GM19035 (cell line): ENCODE measurements at regions not wholly inside any gene's neighbourhood (a gene's known extent, or its start where the extent isn't known, plus 50 kb on each side); places are given as distances from the start of the nearest gene placed in this dataset.

ENCODE experiments used
- ATAC-seq: cut with Tn5 transposase; IDR thresholded peaks from one replicate; pipeline ENCODE4 v1.9.1; 2021; ENCODE audit not compliant: unreplicated experiment

DNA sequence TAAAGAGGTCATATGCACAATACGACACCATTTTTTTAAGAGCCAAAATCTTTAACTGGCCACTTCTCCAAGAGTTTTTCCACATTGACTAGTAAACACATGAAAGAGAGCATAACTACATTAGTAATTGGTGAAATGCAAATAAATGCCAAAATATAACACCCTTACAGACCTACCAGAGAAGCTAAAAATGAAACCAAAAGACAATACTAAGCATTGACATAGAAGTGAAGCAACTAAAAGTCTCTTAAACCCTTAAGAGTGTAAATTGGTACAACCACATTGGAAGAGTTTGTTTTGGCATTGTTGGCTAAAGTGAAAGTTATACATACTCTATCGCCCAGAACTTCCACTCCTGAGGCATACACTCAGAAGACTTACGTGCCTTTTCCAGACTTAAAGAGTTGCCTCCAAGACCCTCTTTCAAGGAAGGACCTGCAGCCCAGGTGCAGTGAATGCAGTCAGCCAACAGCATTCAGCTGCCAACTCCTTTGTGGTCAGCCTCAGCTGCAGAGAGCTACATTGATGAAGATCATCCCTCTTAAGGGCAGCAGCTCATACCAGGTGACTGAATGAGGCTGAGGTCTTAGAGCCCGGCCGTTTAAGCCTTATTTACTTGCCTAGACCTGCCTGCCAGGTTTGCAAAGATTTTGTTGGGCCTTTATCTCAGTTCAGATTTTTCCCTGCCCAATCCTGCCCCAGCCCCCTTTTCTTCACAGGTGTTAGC lies 839.1 kb upstream of the ADGRL2 start:
- no peak for ATAC-seq

DNA sequence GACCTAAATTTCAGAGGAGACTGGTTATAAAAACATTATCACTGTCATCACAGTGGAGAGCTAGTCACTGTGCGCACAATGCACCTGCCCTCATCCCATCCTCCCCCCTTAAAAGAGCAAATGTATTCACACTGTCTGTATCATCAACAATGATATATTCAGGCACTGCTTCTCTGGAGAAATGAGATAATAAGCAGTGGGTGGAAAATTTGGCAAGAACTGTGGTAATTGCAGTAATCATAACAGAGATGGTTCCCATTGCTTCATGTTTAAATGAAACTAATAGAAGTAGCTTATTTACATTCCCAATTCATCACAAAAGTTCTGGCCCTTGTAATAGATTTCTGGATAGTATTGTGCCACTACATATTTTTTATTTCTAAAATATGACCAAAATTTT lies 867.4 kb upstream of the ADGRL2 start:
- no peak for ATAC-seq

DNA sequence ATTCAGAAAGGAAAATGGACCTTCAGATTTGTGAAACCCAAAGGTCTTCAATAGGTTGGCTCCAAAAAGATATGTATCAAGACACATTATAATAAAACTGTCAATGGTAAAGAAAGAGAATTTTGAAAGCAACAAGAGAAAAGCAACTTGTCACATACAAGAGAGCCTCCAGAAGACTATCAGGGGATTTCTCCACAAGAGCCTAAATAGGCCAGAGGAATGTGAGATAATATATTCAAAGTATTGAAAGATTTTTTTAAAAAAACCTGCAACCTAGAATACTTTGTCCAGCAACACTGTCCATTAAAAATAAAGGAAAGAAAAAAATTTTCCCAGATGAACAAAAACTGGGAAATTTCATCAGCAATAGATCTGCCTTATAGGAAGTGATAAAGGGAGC lies 869.6 kb upstream of the ADGRL2 start:
- no peak for ATAC-seq

DNA sequence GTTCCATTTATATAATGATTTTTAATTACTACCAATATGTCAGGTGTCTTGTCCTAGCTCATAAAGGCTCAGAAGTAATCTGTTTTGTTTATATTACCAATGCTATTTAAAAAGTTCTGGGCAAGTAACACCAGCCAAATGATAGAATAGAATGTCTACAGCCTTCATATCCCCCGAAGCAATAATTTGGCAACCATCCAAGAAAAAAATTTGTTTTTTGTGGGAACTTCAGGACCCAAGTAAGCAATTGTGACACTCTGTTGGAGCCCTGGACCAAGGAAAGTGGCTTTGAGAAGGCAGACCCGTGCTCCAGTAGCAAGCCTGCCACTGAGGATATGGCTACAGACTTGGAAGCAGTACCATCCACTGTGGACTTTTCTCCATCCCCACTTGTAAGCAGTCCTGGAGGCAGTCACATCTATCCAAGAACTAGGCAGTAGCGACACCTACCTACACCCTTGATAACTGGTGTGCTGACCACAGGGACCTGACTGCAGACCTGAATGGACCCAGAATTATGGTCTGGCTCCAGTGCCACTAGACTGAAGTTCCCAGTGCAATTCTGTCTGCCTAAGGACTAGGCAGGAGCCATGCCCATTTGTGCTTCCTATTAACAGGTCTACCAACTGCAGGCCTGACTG lies 870.7 kb upstream of the ADGRL2 start:
- no peak for ATAC-seq

DNA sequence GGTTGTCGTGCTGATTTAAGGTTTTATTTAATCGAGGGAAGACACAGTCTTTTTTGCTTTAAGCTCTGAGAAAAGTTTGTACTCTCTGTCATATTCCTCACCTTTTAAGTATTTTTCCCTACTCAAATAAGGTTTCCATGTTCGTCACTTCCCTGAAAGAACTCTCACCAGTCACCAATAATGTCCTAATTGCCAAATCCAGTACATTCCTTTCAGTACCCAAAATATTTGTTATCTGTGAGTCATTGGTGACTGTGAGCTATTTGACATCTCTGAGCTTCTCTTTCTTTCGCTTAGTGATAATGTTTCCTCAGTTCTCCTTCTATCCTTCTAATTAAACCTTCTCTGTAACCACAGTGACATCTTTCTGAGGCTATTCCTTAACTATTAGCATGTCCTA lies 874.2 kb upstream of the ADGRL2 start:
- ATAC-seq: no peak

DNA sequence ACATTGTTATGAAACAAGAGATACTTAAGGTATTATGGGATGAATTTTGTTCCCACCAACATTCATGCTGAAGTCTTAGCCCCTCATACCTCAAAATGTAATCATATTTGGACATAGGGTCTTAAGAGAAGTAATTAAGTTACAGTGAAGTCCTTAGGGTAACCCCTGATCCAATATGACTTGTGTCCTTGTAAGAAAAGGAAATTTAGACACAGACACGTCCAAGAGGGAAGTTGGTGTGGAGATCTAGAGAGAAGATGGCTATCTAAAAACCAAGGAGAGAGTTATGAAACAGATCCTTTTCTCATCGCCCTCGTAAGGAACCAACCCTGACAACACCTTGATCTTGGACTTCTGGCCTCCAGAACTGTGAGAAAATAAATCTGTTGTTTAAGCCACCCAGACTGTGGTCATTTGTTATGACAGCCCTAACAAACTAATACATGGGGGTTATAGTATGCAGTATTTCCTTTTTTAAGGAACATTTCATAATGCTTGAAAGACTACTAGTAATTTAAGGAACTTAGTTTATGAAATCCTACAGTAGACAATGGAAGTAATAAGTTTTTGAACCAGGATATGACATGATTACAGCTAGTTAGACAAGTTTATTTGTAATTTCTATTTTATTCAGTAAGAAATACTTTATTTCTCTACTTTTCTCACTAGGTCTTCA lies 875.5 kb upstream of the ADGRL2 start:
- ATAC-seq: no peak

DNA sequence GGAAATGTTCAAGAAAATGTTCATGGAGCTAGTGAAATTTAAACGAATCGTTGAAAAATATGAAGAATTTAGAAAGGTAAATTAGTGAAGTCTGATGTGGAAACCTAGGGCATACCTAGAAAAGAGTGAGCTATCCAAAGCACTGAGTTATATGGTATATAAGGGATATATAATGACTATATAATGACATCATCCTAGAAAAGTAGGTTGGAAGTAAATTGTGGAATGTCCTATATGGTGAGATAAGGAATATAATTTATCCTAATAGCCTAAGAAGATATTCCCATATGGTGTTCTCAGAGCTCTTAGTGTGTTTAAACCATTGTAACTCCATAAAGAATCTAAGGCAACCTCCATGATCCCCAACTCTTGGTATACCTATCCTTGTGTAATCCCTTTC lies 876.4 kb upstream of the ADGRL2 start:
- ATAC-seq: no peak

DNA sequence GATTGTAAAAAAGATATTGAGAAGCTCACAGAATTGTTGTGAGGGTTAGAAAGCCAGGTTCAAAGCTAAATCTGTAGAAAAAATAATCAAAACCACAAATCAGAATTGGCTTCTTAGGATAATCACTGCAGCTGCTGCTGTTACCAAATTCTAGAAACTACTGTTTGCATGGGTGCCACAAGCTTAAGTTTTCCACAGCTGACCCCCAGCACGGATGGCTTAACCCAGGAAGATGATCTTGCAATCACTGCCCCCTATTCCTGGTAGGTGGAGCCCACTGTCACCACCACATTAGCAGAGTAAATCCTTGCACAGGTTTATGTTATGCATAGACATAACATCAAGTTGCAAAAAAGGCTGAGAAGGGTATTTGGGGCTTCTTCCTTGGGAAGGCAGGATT lies 877.8 kb upstream of the ADGRL2 start:
- no peak for ATAC-seq

DNA sequence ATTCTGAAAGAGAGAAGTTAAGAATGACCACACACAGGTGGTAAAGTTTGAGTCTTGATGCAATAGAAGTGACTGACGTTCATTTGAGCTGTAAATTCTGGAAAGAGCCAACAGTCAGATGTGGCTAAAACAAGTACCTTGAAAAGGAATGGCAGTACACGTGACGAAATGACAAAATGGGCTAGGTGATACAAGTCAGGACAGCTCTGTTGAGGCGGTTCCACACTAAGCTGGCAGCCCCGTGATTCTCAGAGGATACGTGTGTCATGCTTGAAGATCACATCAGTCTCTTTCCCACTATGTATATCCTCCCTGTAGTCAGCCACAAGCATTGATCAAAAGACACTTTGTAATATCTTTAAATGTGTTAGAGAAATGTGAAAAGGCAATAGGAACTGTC lies 881.3 kb upstream of the ADGRL2 start:
- ATAC-seq: no peak

DNA sequence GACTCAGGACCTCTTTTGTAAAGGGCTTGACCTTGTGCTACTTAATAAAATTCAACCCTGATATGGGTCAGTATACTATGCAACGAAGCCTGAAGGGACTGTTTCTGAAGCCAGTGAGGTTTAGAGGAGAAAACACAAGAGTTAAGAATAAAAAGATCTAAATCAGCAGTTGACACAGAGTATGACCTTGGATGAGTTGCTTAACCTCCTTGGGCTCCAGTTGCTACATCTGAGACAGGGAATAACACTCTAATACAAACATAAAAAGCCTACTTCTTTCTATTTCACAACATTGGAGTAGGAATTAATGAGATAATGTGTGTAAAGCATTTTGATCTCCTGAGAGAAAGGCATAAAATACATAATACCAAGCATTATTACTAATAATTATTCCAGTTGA lies 882.4 kb upstream of the ADGRL2 start:
- ATAC-seq: no peak

DNA sequence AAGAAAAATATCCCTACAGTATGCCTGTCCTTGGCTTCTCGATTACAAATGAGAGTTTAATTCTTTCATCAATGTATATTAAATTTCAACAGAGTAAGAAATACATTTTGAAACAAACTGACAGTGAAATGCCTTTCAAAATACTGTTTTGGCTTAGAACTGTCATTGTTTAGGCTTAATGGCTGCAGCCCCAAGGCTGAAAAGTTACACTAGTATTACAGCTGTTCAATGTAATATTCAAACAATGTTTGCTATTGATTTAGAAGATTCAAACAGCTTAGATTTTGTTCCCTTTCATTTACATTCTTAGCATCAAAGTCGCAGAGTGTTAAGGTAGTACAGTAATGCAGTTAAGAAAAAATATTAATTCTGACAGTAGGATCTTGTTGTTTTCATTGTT lies 882.9 kb upstream of the ADGRL2 start:
- no peak for ATAC-seq

DNA sequence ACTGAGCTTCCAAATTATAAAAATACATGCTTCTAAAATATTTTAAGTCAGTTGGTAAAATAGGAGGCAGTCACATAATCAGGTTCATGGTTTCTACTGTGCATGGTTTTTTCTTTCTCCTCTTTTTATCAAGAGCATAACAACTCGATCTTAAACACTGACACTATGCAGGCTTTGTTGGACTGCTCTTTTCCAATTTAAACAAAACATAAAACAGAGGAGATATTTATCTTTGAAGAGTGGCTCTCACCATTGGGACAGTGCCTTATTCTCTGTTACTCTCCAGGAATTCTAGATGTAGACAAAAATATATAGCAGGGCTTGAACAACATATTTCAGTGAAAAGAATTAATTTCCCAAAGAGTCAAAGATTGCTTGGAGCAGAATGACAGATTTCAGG lies 883.5 kb upstream of the ADGRL2 start:
- ATAC-seq: no peak

DNA sequence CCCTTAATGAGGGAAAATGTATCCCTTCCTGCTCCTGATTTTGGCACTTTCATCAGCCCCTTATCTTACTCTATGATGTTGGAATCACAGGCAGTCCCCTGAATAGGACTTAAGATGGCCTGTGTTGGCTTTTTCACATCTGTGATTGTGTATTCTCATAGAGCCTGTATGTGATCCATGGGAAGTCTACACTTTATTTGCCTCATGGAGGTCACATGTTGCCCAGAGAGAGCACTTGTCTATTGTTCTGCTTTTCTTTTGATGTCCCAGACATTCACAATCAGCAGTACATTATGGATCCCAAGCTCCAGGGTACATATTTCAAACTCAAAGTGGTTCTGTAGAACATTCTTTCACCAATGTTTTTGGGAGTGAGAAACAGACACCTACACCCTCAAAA lies 885.2 kb upstream of the ADGRL2 start:
- ATAC-seq: no peak

DNA sequence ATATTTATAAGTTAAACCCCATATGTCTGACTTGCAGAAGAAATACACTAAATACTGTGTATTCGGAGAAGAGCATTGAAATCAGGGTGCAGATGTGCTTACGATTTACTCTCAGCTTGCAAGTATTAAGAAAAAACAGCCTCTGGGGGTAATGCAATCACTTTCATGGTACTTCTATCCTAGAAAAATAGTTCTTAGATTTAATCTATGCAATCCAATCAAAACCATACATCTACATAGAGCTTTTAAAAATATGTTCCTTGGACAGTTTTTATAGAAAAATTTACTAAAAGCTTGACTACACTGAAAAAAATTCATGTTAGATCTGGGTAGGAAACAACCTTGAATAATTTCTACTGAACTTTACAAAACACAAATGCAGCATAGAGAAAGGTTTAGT lies 890.3 kb upstream of the ADGRL2 start:
- no peak for ATAC-seq

DNA sequence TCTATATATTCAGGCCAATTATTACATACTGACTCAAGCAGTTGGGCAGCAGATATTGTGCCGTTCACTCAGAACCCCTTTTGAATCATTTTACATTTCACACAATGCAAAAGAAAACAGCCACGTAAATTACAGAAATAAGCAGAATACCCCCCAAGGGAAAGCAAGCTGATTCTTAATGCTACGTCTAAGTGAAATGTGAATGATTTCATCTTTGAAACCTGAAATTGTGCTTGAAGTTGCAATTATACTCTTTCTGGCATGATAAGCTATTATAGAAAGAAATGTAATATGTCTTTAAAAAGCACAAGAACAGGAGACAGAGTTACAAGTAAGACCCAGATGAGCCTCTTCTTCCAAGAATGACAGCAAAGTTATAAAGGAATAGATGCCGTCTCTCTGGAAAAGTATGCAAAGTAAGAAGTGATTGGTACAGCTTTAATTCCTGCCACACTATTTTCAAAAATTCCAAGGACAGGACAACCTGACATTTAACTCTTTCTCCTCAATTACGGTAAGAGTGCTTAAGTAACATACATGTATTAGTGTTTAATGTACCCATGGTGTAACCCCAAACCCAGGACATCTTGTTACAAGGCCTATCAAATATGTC lies 891.5 kb upstream of the ADGRL2 start:
- no peak for ATAC-seq

DNA sequence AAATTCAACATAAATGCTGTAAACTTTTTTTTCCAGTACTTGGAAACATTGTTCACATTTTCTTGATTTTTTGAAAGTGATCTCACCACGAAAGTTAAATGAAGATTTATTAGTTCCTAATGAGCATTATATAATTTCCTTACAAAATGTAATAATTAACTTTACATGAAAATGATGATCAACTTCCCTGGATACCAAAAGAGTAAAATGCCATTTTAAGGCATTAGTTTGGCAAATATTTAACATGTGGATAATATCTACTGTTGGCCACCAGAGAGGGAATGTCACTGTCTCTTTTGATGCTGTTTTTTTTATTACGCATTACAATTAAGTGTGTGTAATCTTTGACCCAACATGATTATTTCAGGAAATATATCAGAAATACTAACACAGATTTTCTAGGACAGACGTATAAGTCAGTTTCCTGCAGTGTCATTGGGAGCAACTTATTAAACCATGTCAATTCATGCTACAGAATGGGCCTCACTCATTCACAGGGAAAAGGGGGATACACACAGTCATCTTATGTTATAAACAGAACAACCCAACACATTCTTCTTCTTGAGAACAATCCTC lies 903.9 kb upstream of the ADGRL2 start:
- no peak for ATAC-seq

DNA sequence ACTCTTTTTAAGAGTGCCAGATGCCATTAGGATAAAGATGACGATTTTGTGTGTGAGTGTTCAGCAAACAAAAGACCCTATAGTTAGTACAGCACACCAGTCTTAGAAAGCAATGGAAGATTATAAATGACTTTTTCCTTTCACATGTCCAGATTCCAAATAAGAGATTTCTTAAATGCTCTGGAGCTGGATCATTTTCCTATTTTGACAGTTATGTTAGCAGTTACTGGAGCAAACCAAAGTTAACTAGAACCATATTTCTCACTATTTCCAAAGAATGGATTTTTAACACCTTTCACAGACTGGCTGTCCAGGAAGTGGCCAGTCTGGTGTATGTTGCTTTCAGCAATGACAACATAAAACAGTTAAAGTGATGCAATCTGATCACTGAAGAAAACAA lies 905.8 kb upstream of the ADGRL2 start:
- ATAC-seq: no peak

DNA sequence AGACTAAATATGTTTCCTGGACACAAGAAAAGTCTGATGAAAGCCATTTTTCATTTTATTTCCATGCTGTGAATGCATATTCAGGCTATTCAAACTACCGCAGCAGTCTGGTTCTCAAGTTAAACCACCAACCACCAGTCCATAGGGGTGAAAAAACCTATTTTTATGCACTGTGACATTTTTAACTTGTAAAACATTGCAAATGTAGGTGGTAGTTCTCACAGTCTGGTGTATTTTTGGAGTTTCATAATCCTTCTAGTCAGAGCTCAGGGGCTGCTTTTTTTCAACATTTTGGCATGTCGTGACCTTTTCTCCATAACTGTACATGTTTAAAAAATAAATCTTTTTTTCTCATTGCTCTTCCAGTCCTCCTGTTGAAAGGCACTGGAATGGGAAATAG lies 907.6 kb upstream of the ADGRL2 start:
- no peak for ATAC-seq

DNA sequence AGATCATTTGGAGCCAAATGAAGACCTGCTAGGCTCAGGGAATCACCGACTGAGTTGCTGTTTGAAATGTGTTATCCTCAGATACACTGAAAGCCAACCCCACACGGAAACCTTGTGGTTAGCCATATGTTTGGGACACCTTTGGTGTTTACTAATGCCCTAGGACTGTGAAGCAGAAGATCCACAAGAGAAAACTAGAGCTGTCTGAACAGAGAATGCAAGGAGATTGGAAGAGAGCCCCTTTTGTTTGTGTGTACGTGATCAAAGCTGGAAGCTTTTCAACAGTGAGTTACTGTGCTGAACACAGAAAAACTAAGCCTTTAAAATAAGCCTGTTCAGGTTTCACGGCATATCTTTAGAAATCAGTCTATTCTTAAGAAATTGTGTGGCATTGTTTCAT lies 908.2 kb upstream of the ADGRL2 start:
- no peak for ATAC-seq

DNA sequence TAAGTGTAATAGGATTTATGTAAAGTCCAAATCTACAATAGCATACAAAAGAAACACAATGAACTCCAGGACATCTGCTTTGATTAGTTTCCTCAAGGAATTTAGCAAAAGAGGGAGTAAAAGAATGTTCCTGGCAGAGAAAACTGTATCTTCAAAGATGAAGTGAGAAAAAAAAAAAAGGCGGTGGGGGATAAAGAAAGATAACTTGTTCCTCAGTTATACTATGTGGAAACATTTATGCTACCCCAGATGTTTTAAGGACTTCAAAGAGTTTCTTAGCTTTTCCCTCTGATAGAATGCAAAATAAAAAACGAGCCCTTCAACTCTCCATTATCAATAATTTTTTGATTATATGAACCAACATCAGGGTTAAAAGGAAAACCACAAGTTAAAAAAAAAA lies 908.9 kb upstream of the ADGRL2 start:
- ATAC-seq: no peak

DNA sequence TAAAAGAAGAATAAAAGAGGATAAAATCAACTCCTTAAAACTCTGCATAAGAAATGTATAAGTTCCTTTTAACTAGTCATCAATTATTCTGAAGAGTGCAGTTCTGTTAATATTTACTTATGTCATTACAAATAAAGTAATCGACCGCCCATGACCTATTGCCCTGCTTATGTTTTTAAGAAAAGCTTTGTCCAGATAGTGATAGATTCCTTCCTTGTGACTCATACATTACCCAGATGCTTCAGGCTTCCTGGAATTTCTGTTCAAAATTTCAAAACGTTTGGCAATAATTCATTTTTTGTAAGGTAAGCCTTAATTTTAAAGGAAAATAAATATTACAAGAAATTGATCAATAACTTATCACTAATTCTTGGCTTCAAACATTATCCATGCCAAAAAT lies 918.2 kb upstream of the ADGRL2 start:
- ATAC-seq: no peak

DNA sequence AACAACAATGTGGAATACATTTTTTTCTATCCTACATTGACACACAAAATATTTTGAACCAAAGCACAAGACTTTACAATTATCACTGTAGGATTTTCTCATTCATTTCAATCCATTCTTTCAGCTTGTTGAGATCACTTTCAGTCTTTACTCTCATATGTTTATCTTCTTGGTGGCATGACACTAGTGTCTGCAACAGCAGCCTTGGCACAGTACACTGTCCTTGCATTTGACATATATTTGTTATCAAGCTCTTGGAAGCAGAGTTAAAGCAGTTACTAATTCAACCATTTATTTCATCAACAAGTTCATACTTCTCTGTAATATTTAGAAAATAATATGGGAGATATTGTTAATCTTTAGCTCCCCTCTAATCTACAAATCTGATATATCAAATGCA lies 922.4 kb upstream of the ADGRL2 start:
- ATAC-seq: no peak
